Vagina (tissue), 2 donors: ENCODE measurements at regions not wholly inside any gene's neighbourhood (a gene's known extent, or its start where the extent isn't known, plus 50 kb on each side); places are given as distances from the start of the nearest gene placed in this dataset.
"Not testable (repeated sequence)": the region's sequence is repeated elsewhere in the genome, so short reads cannot be mapped to it uniquely, and the experiment has no call there.

ENCODE experiments used
- DNase-seq, 2 donors: peaks; one replicate each; pipeline ENCODE4 v3.0.0-alpha.2; 2017; ENCODE audit errors: extremely low spot score in 2 of 2
- H3K27ac ChIP-seq: fragments of 200-600 bp; sonication (generic); one replicate; pipeline ENCODE4 v1.5.1; 2019
- H3K27me3 ChIP-seq: fragments of 200-600 bp; sonication (generic); one replicate; pipeline ENCODE4 v1.5.1; 2019
- H3K36me3 ChIP-seq, 2 donors: fragments of 200-600 bp; sonication (generic); one replicate each; pipeline ENCODE4 v1.5.1; 2017 to 2019
- H3K4me1 ChIP-seq: fragments of 200-600 bp; sonication (generic); one replicate; pipeline ENCODE4 v1.5.1; 2019
- H3K4me3 ChIP-seq, 2 donors: fragments of 200-600 bp; sonication (generic); 1 replicate in 1 of 2; 2 replicates in 1 of 2; pipeline ENCODE4 v1.5.1; 2016 to 2019
- H3K9me3 ChIP-seq: fragments of 200-600 bp; sonication (generic); one replicate; pipeline ENCODE4 v1.5.1; 2019
- CTCF ChIP-seq, 3 experiments: fragments of 450-650 bp in 2 of 3; fragments of 200-600 bp in 1 of 3; sonication (generic) in 1 of 3; IDR thresholded peaks; one replicate each; pipeline ENCODE4 v1.5.1; 2017 to 2019; ENCODE audit warnings: antibody characterized with exemption in 3 of 3, mild to moderate bottlenecking in 2 of 3, moderate library complexity in 2 of 3
- POLR2A ChIP-seq, 2 donors: fragments of 450-650 bp; IDR thresholded peaks; one replicate each; pipeline ENCODE4 v1.6.1; 2017; ENCODE audit warnings: antibody characterized with exemption in 2 of 2, mild to moderate bottlenecking in 2 of 2, moderate library complexity in 2 of 2
- POLR2AphosphoS5 ChIP-seq, 2 donors: sonication (generic); formaldehyde crosslinking; IDR thresholded peaks; one replicate each; pipeline ENCODE4 v1.9.0; 2017; ENCODE audit warnings: antibody characterized with exemption in 2 of 2, mild to moderate bottlenecking in 2 of 2, low read depth in 1 of 2; ENCODE audit not compliant: insufficient read depth in 1 of 2
- intact Hi-C: fragments of 100-400 bp; cut with DNase I; formaldehyde crosslinking; loops from one replicate; pipeline ENCODE4 v1.15.1; 2023

GRCh38 chr7:130789436-130789835 is 55.4 kb upstream of the KLF14 start:
- intact Hi-C loops: no loop called here
- no peak overlapping the region for H3K4me3 ChIP-seq
- H3K27ac ChIP-seq: no peak overlapping the region
- H3K4me1 ChIP-seq: no peaks in the 10 kb centered on the region
- no peak for DNase-seq
- no peaks in the 10 kb centered on the region for H3K9me3 ChIP-seq
- no peaks in the 10 kb centered on the region for H3K27me3 ChIP-seq
- no peaks in the 10 kb centered on the region for H3K36me3 ChIP-seq
- TF ChIP-seq POLR2AphosphoS5 (IDR thresholded peaks at IDR 0.05; ENCODE audit: insufficient read depth in 1 of 2, low read depth in 1 of 2): no peak
- no peak for TF ChIP-seq POLR2A (IDR thresholded peaks at IDR 0.05)
- TF ChIP-seq CTCF (IDR thresholded peaks at IDR 0.05): no peak

- H3K4me1 ChIP-seq: no peaks in the 10 kb centered on the region
- intact Hi-C loops: no loop called here
- no peak overlapping the region for H3K4me3 ChIP-seq
- DNase-seq: no peak
- H3K27ac ChIP-seq: no peak overlapping the region
- no peaks in the 10 kb centered on the region for H3K27me3 ChIP-seq
- H3K9me3 ChIP-seq: no peaks in the 10 kb centered on the region
- no peak for TF ChIP-seq POLR2A (IDR thresholded peaks at IDR 0.05)
- H3K36me3 ChIP-seq: no peaks in the 10 kb centered on the region
Observed at GRCh38 chr7:130791746-130792145, 57.7 kb upstream of the KLF14 start.

- Histone ChIP-seq H3K27ac (no peak overlapping the region), H3K4me3 (no peak overlapping the region), H3K4me1 (no peaks in the 10 kb centered on the region), H3K36me3 (no peaks in the 10 kb centered on the region), H3K9me3 (no peaks in the 10 kb centered on the region), H3K27me3 (no peaks in the 10 kb centered on the region)
- TF ChIP-seq POLR2AphosphoS5 (IDR thresholded peaks at IDR 0.05; ENCODE audit: insufficient read depth in 1 of 2, low read depth in 1 of 2) (no peak), POLR2A (IDR thresholded peaks at IDR 0.05) (no peak), CTCF (IDR thresholded peaks at IDR 0.05) (no peak)
- no peak for DNase-seq
- intact Hi-C loops: no loop called here
Observed at GRCh38 chr7:130793855-130794618, 60.0 kb upstream of the KLF14 start.

GRCh38 chr7:130794619-130794922 is 60.6 kb upstream of the KLF14 start:
- no peaks in the 10 kb centered on the region for H3K4me1 ChIP-seq
- no peak overlapping the region for H3K27ac ChIP-seq
- no peaks in the 10 kb centered on the region for H3K9me3 ChIP-seq
- intact Hi-C loops: no loop called here
- no peak for DNase-seq
- no peak overlapping the region for H3K4me3 ChIP-seq
- no peak for TF ChIP-seq CTCF (IDR thresholded peaks at IDR 0.05)
- TF ChIP-seq POLR2A (IDR thresholded peaks at IDR 0.05): no peak
- no peak for TF ChIP-seq POLR2AphosphoS5 (IDR thresholded peaks at IDR 0.05; ENCODE audit: insufficient read depth in 1 of 2, low read depth in 1 of 2)
- H3K27me3 ChIP-seq: no peaks in the 10 kb centered on the region
- no peaks in the 10 kb centered on the region for H3K36me3 ChIP-seq

GRCh38 chr7:130796425-130796824 is 62.4 kb upstream of the KLF14 start:
- DNase-seq: not testable (repeated sequence)

GRCh38 chr7:130803127-130803526 is 69.1 kb upstream of the KLF14 start:
- H3K36me3 ChIP-seq: no peaks in the 10 kb centered on the region
- TF ChIP-seq CTCF (IDR thresholded peaks at IDR 0.05) (no peak), POLR2AphosphoS5 (IDR thresholded peaks at IDR 0.05; ENCODE audit: insufficient read depth in 1 of 2, low read depth in 1 of 2) (no peak)
- H3K4me3 ChIP-seq: no peak overlapping the region
- H3K9me3 ChIP-seq: no peaks in the 10 kb centered on the region
- H3K27ac ChIP-seq: no peak overlapping the region
- no peak for DNase-seq
- intact Hi-C loops: no loop called here
- no peaks in the 10 kb centered on the region for H3K27me3 ChIP-seq
- no peaks in the 10 kb centered on the region for H3K4me1 ChIP-seq

More at GRCh38 chr7:130796425-130796824, 62.4 kb upstream of the KLF14 start:
- H3K27ac ChIP-seq, H3K4me3 ChIP-seq, intact Hi-C loops, H3K4me1 ChIP-seq, H3K9me3 ChIP-seq, H3K27me3 ChIP-seq, H3K36me3 ChIP-seq: not testable (repeated sequence)
